Prostate gland (tissue), 2 donors: ENCODE measurements at regions not wholly inside any gene's neighbourhood (a gene's known extent, or its start where the extent isn't known, plus 50 kb on each side); places are given as distances from the start of the nearest gene placed in this dataset.
"Not testable (repeated sequence)": the region's sequence is repeated elsewhere in the genome, so short reads cannot be mapped to it uniquely, and the experiment has no call there.

Source experiments
- DNase-seq: peaks from one replicate; pipeline ENCODE4 v3.0.0-alpha.2; 2019; ENCODE audit warnings: low spot score
- H3K27ac ChIP-seq, 2 donors: fragments of 200-600 bp; sonication (generic); 2 replicates each; pipeline ENCODE4 v1.5.1; 2017 to 2019
- H3K27me3 ChIP-seq: fragments of 200-600 bp; sonication (generic); replicated peaks from 2 replicates; pipeline ENCODE4 v1.5.1; 2019; ENCODE audit not compliant: insufficient read depth
- H3K36me3 ChIP-seq, 2 donors: fragments of 200-600 bp; sonication (generic); 1 replicate in 1 of 2; 2 replicates in 1 of 2; pipeline versions ENCODE4 v1.5.1 to v1.8.1; 2017 to 2019
- H3K4me1 ChIP-seq: fragments of 200-600 bp; sonication (generic); replicated peaks from 2 replicates; pipeline ENCODE4 v1.5.1; 2019
- H3K4me3 ChIP-seq, 2 donors: fragments of 200-600 bp; sonication (generic); 2 replicates each; pipeline ENCODE4 v1.5.1; 2017 to 2019
- H3K9me3 ChIP-seq: fragments of 200-600 bp; sonication (generic); 2 replicates; pipeline ENCODE4 v1.5.1; 2017
- CTCF ChIP-seq, 4 experiments: fragments of 200-600 bp in 2 of 4; fragments of 450-650 bp in 2 of 4; sonication (generic) in 2 of 4; IDR thresholded peaks; 1 replicate in 3 of 4; 2 replicates in 1 of 4; pipeline ENCODE4 v1.5.1; 2016 to 2019; ENCODE audit warnings: antibody characterized with exemption in 4 of 4, mild to moderate bottlenecking in 2 of 4, moderate library complexity in 2 of 4
- POLR2A ChIP-seq: fragments of 450-650 bp; IDR thresholded peaks from one replicate; pipeline ENCODE4 v1.6.1; 2016; ENCODE audit warnings: antibody characterized with exemption, mild to moderate bottlenecking
- POLR2AphosphoS5 ChIP-seq: sonication (generic); formaldehyde crosslinking; IDR thresholded peaks from one replicate; pipeline ENCODE4 v1.6.1; 2017; ENCODE audit warnings: antibody characterized with exemption
- WGBS: methylation state at CpG from one replicate; pipeline ENCODE4 v1.1.5; 2018; 5-methylcytosine and 5-hydroxymethylcytosine counted together
- intact Hi-C: fragments of 100-400 bp; cut with DNase I; formaldehyde crosslinking; loops from one replicate; pipeline ENCODE4 v1.14.2; 2022

GRCh38 chr4:158442736-158443135 is 78.9 kb upstream of the RXFP1 start:
- Histone ChIP-seq H3K27me3 (no peaks in the 10 kb centered on the region), H3K4me3 (no peak overlapping the region), H3K36me3 (no peaks in the 10 kb centered on the region), H3K4me1 (no peaks in the 10 kb centered on the region), H3K9me3 (no peaks in the 10 kb centered on the region), H3K27ac (no peak overlapping the region)
- intact Hi-C loops, result no loop called here
- no peak for TF ChIP-seq POLR2A
- TF ChIP-seq CTCF (IDR thresholded peaks at IDR 0.05), result no peak
- no peak for TF ChIP-seq POLR2AphosphoS5
- no peak for DNase-seq

- no peak overlapping the region for H3K27ac ChIP-seq
- no peaks in the 10 kb centered on the region for H3K4me1 ChIP-seq
- no peak overlapping the region for H3K4me3 ChIP-seq
- WGBS, result 55% methylated on average over 1 of the region's 1 CpG
- no peaks in the 10 kb centered on the region for H3K27me3 ChIP-seq
- H3K9me3 ChIP-seq, result no peaks in the 10 kb centered on the region
- no peaks in the 10 kb centered on the region for H3K36me3 ChIP-seq
- no peak for TF ChIP-seq CTCF (IDR thresholded peaks at IDR 0.05)
- no peak for TF ChIP-seq POLR2AphosphoS5
- no peak for TF ChIP-seq POLR2A
- no peak for DNase-seq
- intact Hi-C loops, result no loop called here
These were observed 78.0 kb upstream of the RXFP1 start for GRCh38 chr4:158443731-158444130.

- Histone ChIP-seq H3K27me3 (no peaks in the 10 kb centered on the region), H3K4me1 (no peaks in the 10 kb centered on the region), H3K4me3 (no peak overlapping the region), H3K36me3 (no peaks in the 10 kb centered on the region), H3K27ac (no peak overlapping the region), H3K9me3 (no peaks in the 10 kb centered on the region)
- intact Hi-C loops, result no loop called here
- TF ChIP-seq POLR2A (no peak), CTCF (IDR thresholded peaks at IDR 0.05) (no peak)
- 91% methylated on average over 1 of the region's 1 CpG for WGBS
- no peak for DNase-seq
These were observed 77.1 kb upstream of the RXFP1 start for GRCh38 chr4:158444621-158445020.

- Histone ChIP-seq H3K4me1 (no peaks in the 10 kb centered on the region), H3K4me3 (no peak overlapping the region), H3K36me3 (no peaks in the 10 kb centered on the region), H3K27ac (no peak overlapping the region), H3K9me3 (no peaks in the 10 kb centered on the region), H3K27me3 (no peaks in the 10 kb centered on the region)
- TF ChIP-seq POLR2A (no peak), CTCF (IDR thresholded peaks at IDR 0.05) (no peak), POLR2AphosphoS5 (no peak)
- WGBS, result 43% methylated on average over 2 of the region's 2 CpGs
- no peak for DNase-seq
- intact Hi-C loops, result no loop called here
These were observed 75.6 kb upstream of the RXFP1 start for GRCh38 chr4:158446106-158446505.

- Histone ChIP-seq H3K4me1 (no peaks in the 10 kb centered on the region), H3K27me3 (no peaks in the 10 kb centered on the region), H3K27ac (no peak overlapping the region), H3K4me3 (no peak overlapping the region), H3K9me3 (no peaks in the 10 kb centered on the region), H3K36me3 (no peaks in the 10 kb centered on the region)
- TF ChIP-seq POLR2A (no peak), POLR2AphosphoS5 (no peak), CTCF (IDR thresholded peaks at IDR 0.05) (no peak)
- intact Hi-C loops, result no loop called here
- no peak for DNase-seq
- 60% methylated on average over 1 of the region's 1 CpG for WGBS
These were observed 70.9 kb upstream of the RXFP1 start for GRCh38 chr4:158450741-158451140.

GRCh38 chr4:158452116-158452515 is 69.6 kb upstream of the RXFP1 start:
- intact Hi-C loops, H3K9me3 ChIP-seq, H3K27me3 ChIP-seq, H3K27ac ChIP-seq, H3K4me3 ChIP-seq, H3K36me3 ChIP-seq, DNase-seq, H3K4me1 ChIP-seq: not testable (repeated sequence)
- 92% methylated on average over 1 of the region's 1 CpG for whole genome bisulfite sequencing
